Epithelial cell of proximal tubule (primary cell): ENCODE measurements at regions not wholly inside any gene's neighbourhood (a gene's known extent, or its start where the extent isn't known, plus 50 kb on each side); places are given as distances from the start of the nearest gene placed in this dataset.
"Not testable (repeated sequence)": the region's sequence is repeated elsewhere in the genome, so short reads cannot be mapped to it uniquely, and the experiment has no call there.

Source experiments
- DNase-seq: peaks from one replicate; pipeline ENCODE4 v3.0.0-alpha.2; 2011; ENCODE audit warnings: low read depth
- H3K4me3 ChIP-seq: 2 replicates; pipeline ENCODE4 v1.5.1; 2011; ENCODE audit warnings: low read depth, mild to moderate bottlenecking, low read length
- CTCF ChIP-seq: conservative IDR thresholded peaks from 2 replicates; pipeline ENCODE4 v1.5.1; 2012; ENCODE audit warnings: low read depth, mild to moderate bottlenecking, low read length

- no peak for TF ChIP-seq CTCF
- DNase-seq = no peak
- H3K4me3 ChIP-seq = no peak overlapping the region
Observed at GRCh38 chrY:18912846-18913245, 139.3 kb upstream of the HSFY2 start.

GRCh38 chrY:18909846-18910245, 136.3 kb upstream of the HSFY2 start:
- H3K4me3 ChIP-seq = no peak overlapping the region
- DNase-seq = no peak
- no peak for TF ChIP-seq CTCF

- not testable (repeated sequence) for DNase-seq, H3K4me3 ChIP-seq
Observed at GRCh38 chrY:18906198-18906597, 132.7 kb upstream of the HSFY2 start.

GRCh38 chrY:18904296-18904695, 130.8 kb upstream of the HSFY2 start:
- TF ChIP-seq CTCF = no peak
- no peak for DNase-seq
- H3K4me3 ChIP-seq = no peak overlapping the region

- no peak overlapping the region for H3K4me3 ChIP-seq
- DNase-seq = no peak
- TF ChIP-seq CTCF = no peak
Observed at GRCh38 chrY:18891994-18892393, 118.5 kb upstream of the HSFY2 start.

GRCh38 chrY:18889548-18889947, 116.0 kb upstream of the HSFY2 start:
- TF ChIP-seq CTCF = no peak
- DNase-seq = no peak
- H3K4me3 ChIP-seq = no peak overlapping the region

GRCh38 chrY:18884748-18885147, 111.2 kb upstream of the HSFY2 start:
- TF ChIP-seq CTCF = no peak
- DNase-seq = no peak

GRCh38 chrY:18869145-18869544, 95.6 kb upstream of the HSFY2 start:
- DNase-seq = not testable (repeated sequence)

More at GRCh38 chrY:18884748-18885147, 111.2 kb upstream of the HSFY2 start:
- no peak overlapping the region for H3K4me3 ChIP-seq

GRCh38 chrY:18866887-18867551, 93.5 kb upstream of the HSFY2 start:
- not testable (repeated sequence) for H3K4me3 ChIP-seq, DNase-seq

More at GRCh38 chrY:18869145-18869544, 95.6 kb upstream of the HSFY2 start:
- not testable (repeated sequence) for H3K4me3 ChIP-seq

GRCh38 chrY:18860856-18861255, 87.3 kb upstream of the HSFY2 start:
- not testable (repeated sequence) for H3K4me3 ChIP-seq, DNase-seq

GRCh38 chrY:18858484-18859191, 85.1 kb upstream of the HSFY2 start:
- not testable (repeated sequence) for H3K4me3 ChIP-seq, DNase-seq
